ENCODE measurements at regions not wholly inside any gene's neighbourhood (a gene's known extent, or its start where the extent isn't known, plus 50 kb on each side); places are given as distances from the start of the nearest gene placed in this dataset.
"Not testable (repeated sequence)": the region's sequence is repeated elsewhere in the genome, so short reads cannot be mapped to it uniquely, and the experiment has no call there.

DNA sequence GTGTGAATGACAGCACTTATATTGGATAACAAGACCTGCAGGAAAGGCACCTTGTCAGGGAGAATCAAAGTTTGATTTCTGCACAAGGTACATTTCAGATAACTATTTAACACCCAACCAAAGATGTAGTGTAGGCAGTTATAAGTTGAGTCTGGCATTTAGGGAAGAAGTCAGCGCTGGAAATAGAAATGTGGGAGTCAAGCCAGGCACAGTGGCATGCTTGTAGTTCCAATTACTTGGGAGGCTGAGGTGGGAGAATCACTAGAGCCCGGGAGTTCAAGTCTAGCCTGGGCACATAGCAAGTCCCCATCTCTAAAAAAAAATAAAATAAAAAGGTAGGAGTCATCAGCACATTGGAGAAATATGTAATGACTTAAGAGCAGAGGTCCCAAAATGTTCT is 295.1 kb downstream of the ZNF674 start:
- Histone ChIP-seq H3K4me1 (ENCODE audit: control insufficient read depth, insufficient read depth, low read length) (no peaks in the 10 kb centered on the region), H3K4me3 (ENCODE audit: insufficient read depth, low read depth, low read length) (no peak overlapping the region), H3K27me3 (ENCODE audit: control insufficient read depth, insufficient read depth, low read length, poor library complexity, severe bottlenecking) (no peaks in the 10 kb centered on the region), H3K9me3 (ENCODE audit: control insufficient read depth, low read length) (no peaks in the 10 kb centered on the region), H3K36me3 (ENCODE audit: control insufficient read depth, insufficient read depth, low read length) (no peaks in the 10 kb centered on the region), H3K27ac (ENCODE audit: insufficient read depth, low read depth, low read length, poor library complexity, severe bottlenecking) (no peak overlapping the region)
- WGBS, 2 experiments: 89 to 100% methylated on average over 1 to 2 of the region's 2 CpGs

DNA sequence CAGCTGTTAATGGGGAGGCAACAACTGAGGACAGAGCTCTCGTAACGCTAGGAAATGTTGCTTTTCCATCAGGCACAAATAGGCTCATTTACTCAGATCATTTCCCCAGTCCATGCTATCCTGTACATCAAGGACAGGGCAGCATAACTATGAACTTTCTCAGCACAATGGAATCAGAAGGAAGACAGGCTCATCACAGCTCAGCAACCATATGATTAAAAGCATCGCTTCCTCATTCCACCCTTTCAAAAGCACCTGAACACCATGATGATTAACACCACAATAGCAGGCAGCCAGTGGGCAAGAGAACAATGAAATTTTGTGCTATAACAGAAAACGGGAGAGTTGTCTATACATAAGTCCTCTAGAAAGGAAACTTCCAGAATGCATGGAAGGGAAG is 297.8 kb downstream of the ZNF674 start:
- H3K27me3 ChIP-seq (ENCODE audit: control insufficient read depth, insufficient read depth, low read length, poor library complexity, severe bottlenecking): no peaks in the 10 kb centered on the region
- no peaks in the 10 kb centered on the region for H3K4me1 ChIP-seq (ENCODE audit: control insufficient read depth, insufficient read depth, low read length)
- no peak overlapping the region for H3K27ac ChIP-seq (ENCODE audit: insufficient read depth, low read depth, low read length, poor library complexity, severe bottlenecking)
- 86 to 87% methylated on average over 3 to 4 of the region's 4 CpGs for WGBS, 2 experiments
- H3K4me3 ChIP-seq (ENCODE audit: insufficient read depth, low read depth, low read length): no peak overlapping the region
- H3K36me3 ChIP-seq (ENCODE audit: control insufficient read depth, insufficient read depth, low read length): no peaks in the 10 kb centered on the region
- H3K9me3 ChIP-seq (ENCODE audit: control insufficient read depth, low read length): no peaks in the 10 kb centered on the region

DNA sequence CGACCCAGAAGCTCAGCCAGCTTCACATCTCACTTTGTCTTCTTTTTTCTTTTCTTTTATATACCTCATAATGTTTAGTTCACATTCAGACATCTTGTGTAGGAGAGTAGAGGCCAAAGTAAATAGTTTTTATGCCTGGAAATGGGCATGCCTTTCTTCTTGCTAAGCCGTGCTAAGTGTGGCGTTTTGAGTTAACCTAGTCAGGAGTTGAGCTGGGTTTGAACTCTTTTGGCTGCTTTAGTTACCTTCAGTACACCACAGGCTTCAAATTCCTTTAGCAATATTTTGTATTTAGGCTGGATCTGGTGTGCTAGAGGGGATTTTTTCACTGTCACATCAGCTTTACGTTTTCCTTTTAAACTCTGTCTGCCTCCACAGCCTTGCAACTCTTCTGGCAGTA is 300.8 kb downstream of the ZNF674 start:
- Histone ChIP-seq H3K9me3 (ENCODE audit: control insufficient read depth, low read length) (no peaks in the 10 kb centered on the region), H3K27me3 (ENCODE audit: control insufficient read depth, insufficient read depth, low read length, poor library complexity, severe bottlenecking) (no peaks in the 10 kb centered on the region)

DNA sequence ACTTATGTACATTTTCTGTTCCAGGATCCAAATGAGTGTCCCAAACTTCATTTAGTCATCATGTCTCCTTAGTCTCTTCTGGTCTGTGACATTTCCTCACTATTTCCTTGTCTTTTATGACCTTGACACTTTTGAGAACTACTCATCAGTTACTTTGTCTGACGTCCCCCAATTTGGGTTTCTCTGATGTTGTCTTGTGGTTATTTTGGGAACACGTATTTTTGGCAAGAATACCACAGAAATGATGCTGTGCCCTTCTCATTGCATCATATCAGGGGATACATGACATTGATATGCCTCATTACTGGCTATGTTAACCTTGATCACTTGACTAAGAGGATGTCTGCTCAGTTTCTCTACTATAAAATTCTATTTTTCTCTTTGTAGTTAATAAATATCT is 308.8 kb downstream of the ZNF674 start:
- Histone ChIP-seq H3K36me3 (ENCODE audit: control insufficient read depth, insufficient read depth, low read length) (no peaks in the 10 kb centered on the region), H3K27me3 (ENCODE audit: control insufficient read depth, insufficient read depth, low read length, poor library complexity, severe bottlenecking) (no peaks in the 10 kb centered on the region), H3K4me3 (ENCODE audit: insufficient read depth, low read depth, low read length) (no peak overlapping the region), H3K27ac (ENCODE audit: insufficient read depth, low read depth, low read length, poor library complexity, severe bottlenecking) (no peak overlapping the region), H3K4me1 (ENCODE audit: control insufficient read depth, insufficient read depth, low read length) (no peaks in the 10 kb centered on the region), H3K9me3 (ENCODE audit: control insufficient read depth, low read length) (no peaks in the 10 kb centered on the region)
- WGBS, 2 experiments: 96% methylated on average over 2 of the region's 2 CpGs; no CpG with 5 or more reads in 1 of the 2 experiments

More for the DNA sequence above, 300.8 kb downstream of the ZNF674 start:
- WGBS, 2 experiments: 92 to 99% methylated on average over 2 to 4 of the region's 4 CpGs
- Histone ChIP-seq H3K4me1 (ENCODE audit: control insufficient read depth, insufficient read depth, low read length) (no peaks in the 10 kb centered on the region), H3K27ac (ENCODE audit: insufficient read depth, low read depth, low read length, poor library complexity, severe bottlenecking) (no peak overlapping the region), H3K36me3 (ENCODE audit: control insufficient read depth, insufficient read depth, low read length) (no peaks in the 10 kb centered on the region), H3K4me3 (ENCODE audit: insufficient read depth, low read depth, low read length) (no peak overlapping the region)

DNA sequence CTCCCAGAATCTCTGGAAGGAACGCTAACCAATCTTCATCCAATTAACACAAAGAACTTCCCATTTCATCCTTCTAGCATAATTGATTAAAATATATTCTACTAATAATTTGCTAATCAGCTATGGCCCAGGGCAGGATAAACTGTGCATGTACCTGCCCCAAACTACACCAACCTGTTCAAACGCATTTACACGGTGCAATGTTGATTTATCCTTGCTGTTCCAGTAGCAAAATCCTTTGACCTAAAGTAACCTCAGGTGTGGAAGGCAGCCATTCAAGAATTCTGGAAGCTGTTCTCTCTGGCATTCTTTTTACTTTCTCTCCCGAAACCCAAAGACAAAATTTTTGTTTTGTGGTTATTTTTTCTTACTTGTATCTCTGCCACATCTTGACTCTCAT is 309.4 kb downstream of the ZNF674 start:
- no peaks in the 10 kb centered on the region for H3K4me1 ChIP-seq (ENCODE audit: control insufficient read depth, insufficient read depth, low read length)
- WGBS, 2 experiments: 92 to 97% methylated on average over 2 to 3 of the region's 4 CpGs
- no peaks in the 10 kb centered on the region for H3K36me3 ChIP-seq (ENCODE audit: control insufficient read depth, insufficient read depth, low read length)

DNA sequence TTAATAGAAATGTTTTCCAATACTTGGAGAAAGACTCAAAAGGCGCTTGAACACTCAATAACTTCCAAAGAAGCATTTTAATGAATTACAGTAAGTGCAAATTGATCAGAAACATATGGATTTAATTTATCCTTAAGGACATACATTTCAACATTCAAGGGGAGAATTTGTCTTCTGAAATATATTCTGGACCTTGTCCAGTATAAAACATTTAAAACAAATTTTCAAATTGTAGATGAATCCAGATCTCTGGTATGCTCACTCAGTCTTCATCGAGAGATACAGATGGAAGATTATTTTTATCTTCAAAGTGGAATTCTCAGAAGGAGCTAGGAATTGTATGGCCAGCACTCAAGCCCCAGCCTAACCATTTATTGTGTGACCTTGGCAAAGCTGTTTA is 310.4 kb downstream of the ZNF674 start:
- Histone ChIP-seq H3K4me3 (ENCODE audit: insufficient read depth, low read depth, low read length) (no peak overlapping the region), H3K27me3 (ENCODE audit: control insufficient read depth, insufficient read depth, low read length, poor library complexity, severe bottlenecking) (no peaks in the 10 kb centered on the region), H3K4me1 (ENCODE audit: control insufficient read depth, insufficient read depth, low read length) (no peaks in the 10 kb centered on the region), H3K27ac (ENCODE audit: insufficient read depth, low read depth, low read length, poor library complexity, severe bottlenecking) (no peak overlapping the region), H3K9me3 (ENCODE audit: control insufficient read depth, low read length) (no peaks in the 10 kb centered on the region), H3K36me3 (ENCODE audit: control insufficient read depth, insufficient read depth, low read length) (no peaks in the 10 kb centered on the region)
- WGBS, 2 experiments: 91 to 100% methylated on average over 1 of the region's 2 CpGs

More for the DNA sequence above, 309.4 kb downstream of the ZNF674 start:
- Histone ChIP-seq H3K4me3 (ENCODE audit: insufficient read depth, low read depth, low read length) (no peak overlapping the region), H3K27me3 (ENCODE audit: control insufficient read depth, insufficient read depth, low read length, poor library complexity, severe bottlenecking) (no peaks in the 10 kb centered on the region), H3K9me3 (ENCODE audit: control insufficient read depth, low read length) (no peaks in the 10 kb centered on the region), H3K27ac (ENCODE audit: insufficient read depth, low read depth, low read length, poor library complexity, severe bottlenecking) (no peak overlapping the region)

DNA sequence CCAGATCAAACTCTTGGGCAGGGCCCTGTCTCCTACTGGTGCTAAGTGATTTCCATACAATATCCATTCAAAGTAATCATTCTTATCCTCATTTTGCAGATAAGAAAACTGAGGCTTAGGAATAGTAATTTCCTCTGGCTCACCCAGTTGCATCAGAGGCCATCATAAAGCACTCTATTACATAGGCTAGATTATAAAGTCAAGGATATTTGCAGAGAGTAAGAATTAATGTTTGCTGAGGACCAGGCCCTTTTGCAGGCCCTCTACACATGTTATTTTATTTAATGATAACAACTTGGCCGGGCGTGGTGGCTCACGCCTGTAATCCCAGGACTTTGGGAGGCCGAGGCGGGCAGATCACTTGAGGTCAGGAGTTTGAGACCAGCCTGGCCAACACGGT is 316.8 kb downstream of the ZNF674 start:
- no peak overlapping the region for H3K27ac ChIP-seq (ENCODE audit: insufficient read depth, low read depth, low read length, poor library complexity, severe bottlenecking)
- no peaks in the 10 kb centered on the region for H3K9me3 ChIP-seq (ENCODE audit: control insufficient read depth, low read length)
- no peaks in the 10 kb centered on the region for H3K36me3 ChIP-seq (ENCODE audit: control insufficient read depth, insufficient read depth, low read length)
- H3K4me1 ChIP-seq (ENCODE audit: control insufficient read depth, insufficient read depth, low read length): no peaks in the 10 kb centered on the region
- no peaks in the 10 kb centered on the region for H3K27me3 ChIP-seq (ENCODE audit: control insufficient read depth, insufficient read depth, low read length, poor library complexity, severe bottlenecking)
- WGBS, 2 experiments: 97% methylated on average over 4 of the region's 6 CpGs; no CpG with 5 or more reads in 1 of the 2 experiments
- no peak overlapping the region for H3K4me3 ChIP-seq (ENCODE audit: insufficient read depth, low read depth, low read length)

DNA sequence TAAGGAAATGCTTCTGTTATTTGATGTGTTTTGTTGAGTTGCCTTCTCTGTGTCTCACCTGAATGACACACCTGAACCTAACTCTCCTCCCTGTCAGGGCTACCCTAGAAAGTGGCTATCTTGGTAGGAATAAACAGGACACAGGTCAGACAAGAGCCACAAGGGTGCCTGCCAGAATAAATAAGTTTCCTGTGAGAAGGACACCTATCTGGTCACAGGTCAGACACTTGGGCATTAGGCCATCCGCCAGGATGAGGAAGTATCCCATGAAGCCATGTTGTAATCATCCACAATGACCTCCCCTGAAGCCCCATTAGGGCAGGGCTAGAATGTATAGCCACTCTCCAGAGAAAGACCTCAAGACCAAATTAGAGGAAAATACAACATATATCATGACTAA is 318.8 kb downstream of the ZNF674 start:
- H3K27ac ChIP-seq (ENCODE audit: insufficient read depth, low read depth, low read length, poor library complexity, severe bottlenecking): no peak overlapping the region
- no peaks in the 10 kb centered on the region for H3K36me3 ChIP-seq (ENCODE audit: control insufficient read depth, insufficient read depth, low read length)
- no peak overlapping the region for H3K4me3 ChIP-seq (ENCODE audit: insufficient read depth, low read depth, low read length)
- WGBS, 2 experiments: 100% methylated on average over 1 of the region's 1 CpG
- H3K27me3 ChIP-seq (ENCODE audit: control insufficient read depth, insufficient read depth, low read length, poor library complexity, severe bottlenecking): no peaks in the 10 kb centered on the region
- no peaks in the 10 kb centered on the region for H3K9me3 ChIP-seq (ENCODE audit: control insufficient read depth, low read length)
- no peaks in the 10 kb centered on the region for H3K4me1 ChIP-seq (ENCODE audit: control insufficient read depth, insufficient read depth, low read length)

DNA sequence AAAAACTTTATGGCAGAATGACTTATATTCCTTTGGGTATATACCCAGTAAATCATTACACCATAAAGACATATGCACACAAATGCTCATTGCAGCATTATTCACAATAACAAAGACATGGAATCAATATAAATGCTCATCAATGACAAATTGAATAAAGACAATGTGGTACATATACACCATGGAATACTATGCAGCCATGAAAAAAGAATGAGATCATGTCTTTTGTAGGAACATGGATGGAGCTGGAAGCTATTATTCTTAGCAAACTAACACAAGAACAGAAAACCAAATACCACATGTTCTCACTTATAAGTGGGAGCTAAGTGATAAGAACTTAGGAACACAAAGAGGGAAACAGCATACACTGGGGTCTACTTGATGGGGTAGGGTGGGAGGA is 321.7 kb downstream of the ZNF674 start:
- H3K36me3 ChIP-seq (ENCODE audit: control insufficient read depth, insufficient read depth, low read length); H3K4me3 ChIP-seq (ENCODE audit: insufficient read depth, low read depth, low read length); H3K27ac ChIP-seq (ENCODE audit: insufficient read depth, low read depth, low read length, poor library complexity, severe bottlenecking); H3K27me3 ChIP-seq (ENCODE audit: control insufficient read depth, insufficient read depth, low read length, poor library complexity, severe bottlenecking); H3K9me3 ChIP-seq (ENCODE audit: control insufficient read depth, low read length); H3K4me1 ChIP-seq (ENCODE audit: control insufficient read depth, insufficient read depth, low read length): not testable (repeated sequence)

DNA sequence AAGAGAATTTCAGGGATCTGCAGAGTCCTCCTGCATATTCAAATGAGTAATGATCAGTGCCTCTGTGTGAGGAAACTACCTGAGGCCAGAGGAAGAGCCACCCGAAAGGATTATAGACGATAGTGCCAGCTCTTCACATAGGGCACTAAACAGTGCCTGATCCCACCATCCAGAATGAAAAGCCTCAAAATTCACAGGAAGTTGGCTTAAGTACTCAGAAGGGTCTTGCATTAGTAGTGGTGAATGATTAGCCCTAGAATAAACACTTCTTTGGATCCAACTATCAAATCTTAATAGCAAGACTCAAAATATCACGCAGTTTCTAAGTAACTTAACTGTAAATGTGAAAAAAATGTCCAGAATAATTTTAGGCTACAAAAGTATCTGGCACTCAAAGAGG is 324.4 kb downstream of the ZNF674 start:
- 83 to 93% methylated on average over 2 of the region's 3 CpGs for WGBS, 2 experiments
- no peaks in the 10 kb centered on the region for H3K36me3 ChIP-seq (ENCODE audit: control insufficient read depth, insufficient read depth, low read length)
- no peaks in the 10 kb centered on the region for H3K27me3 ChIP-seq (ENCODE audit: control insufficient read depth, insufficient read depth, low read length, poor library complexity, severe bottlenecking)
- H3K9me3 ChIP-seq (ENCODE audit: control insufficient read depth, low read length): no peaks in the 10 kb centered on the region
- H3K27ac ChIP-seq (ENCODE audit: insufficient read depth, low read depth, low read length, poor library complexity, severe bottlenecking): no peak overlapping the region
- H3K4me1 ChIP-seq (ENCODE audit: control insufficient read depth, insufficient read depth, low read length): no peaks in the 10 kb centered on the region
- no peak overlapping the region for H3K4me3 ChIP-seq (ENCODE audit: insufficient read depth, low read depth, low read length)

DNA sequence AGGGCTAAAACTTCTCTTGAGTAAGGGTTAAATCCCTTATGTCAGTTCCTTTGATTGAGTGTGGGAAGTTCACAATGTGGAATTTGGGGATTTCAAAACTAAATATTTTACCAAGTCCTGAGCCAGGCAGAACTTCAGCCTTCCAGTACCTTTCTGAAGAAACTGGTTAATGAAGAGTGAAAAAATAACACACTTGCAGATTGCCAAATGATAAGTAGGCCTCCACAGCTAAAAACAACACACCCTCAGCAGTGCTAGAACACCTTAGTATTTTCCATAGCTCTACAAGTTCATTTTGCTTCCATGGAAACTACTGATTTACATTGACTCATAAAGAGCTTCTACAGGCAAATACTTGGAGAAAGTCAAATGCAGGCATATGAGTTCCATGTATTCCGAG is 326.8 kb downstream of the ZNF674 start:
- H3K27ac ChIP-seq (ENCODE audit: insufficient read depth, low read depth, low read length, poor library complexity, severe bottlenecking): no peak overlapping the region
- no peaks in the 10 kb centered on the region for H3K4me1 ChIP-seq (ENCODE audit: control insufficient read depth, insufficient read depth, low read length)
- 100% methylated on average over 1 of the region's 1 CpG for WGBS, 2 experiments
- H3K4me3 ChIP-seq (ENCODE audit: insufficient read depth, low read depth, low read length): no peak overlapping the region
- no peaks in the 10 kb centered on the region for H3K9me3 ChIP-seq (ENCODE audit: control insufficient read depth, low read length)
- no peaks in the 10 kb centered on the region for H3K36me3 ChIP-seq (ENCODE audit: control insufficient read depth, insufficient read depth, low read length)
- no peaks in the 10 kb centered on the region for H3K27me3 ChIP-seq (ENCODE audit: control insufficient read depth, insufficient read depth, low read length, poor library complexity, severe bottlenecking)
